NCI-H2227 (cell line): ENCODE measurements at regions not wholly inside any gene's neighbourhood (a gene's known extent, or its start where the extent isn't known, plus 50 kb on each side); places are given as distances from the start of the nearest gene placed in this dataset.

Source experiments
- DNase-seq: peaks from one replicate; lab custom pipeline; 2025; ENCODE audit not compliant: unreplicated experiment; lab: John Stamatoyannopoulos, UW

DNA sequence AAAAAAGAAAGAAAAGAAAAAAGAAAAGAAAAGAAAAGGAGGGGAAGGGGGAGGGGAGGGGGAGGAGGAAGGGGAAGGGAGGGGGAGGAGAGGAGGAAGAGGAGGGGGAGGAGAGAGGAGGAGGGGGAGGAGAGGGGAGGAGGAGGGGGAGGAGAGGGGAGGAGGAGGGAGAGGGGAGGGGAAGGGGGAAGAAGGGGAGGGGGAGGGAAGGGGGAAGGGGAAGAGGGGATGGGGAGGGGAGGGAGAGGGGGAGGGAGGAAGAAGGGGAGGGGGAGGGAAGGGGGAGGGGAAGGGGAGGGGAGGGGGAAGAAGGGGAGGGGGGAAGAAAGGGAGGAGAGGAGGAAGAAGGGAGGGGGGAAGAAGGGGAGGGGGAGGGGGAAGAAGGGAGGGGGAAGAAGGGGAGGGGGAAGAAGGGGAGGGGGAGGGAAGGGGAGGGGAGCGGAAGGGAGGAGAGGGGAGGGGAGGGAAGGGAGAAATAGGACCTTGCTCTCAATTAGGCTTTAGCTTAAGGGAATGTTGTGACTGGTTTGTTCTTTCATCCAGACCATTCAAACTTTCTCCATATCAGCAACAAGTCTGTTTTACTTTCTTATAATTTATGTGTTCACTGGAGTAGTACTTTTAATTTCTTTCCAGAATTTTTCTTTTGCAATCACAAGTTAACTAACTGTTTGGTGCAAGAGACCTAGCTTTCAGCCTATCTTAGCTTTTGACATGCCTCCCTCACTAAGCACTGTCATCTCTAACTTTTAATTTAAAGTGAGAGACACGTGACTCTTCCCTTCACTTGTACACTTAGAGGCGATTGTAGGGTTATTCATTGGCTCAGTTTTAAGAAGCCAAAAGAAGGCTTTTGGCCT is 76.5 kb upstream of the EGLN3 start:
- DNase-seq: no peak

DNA sequence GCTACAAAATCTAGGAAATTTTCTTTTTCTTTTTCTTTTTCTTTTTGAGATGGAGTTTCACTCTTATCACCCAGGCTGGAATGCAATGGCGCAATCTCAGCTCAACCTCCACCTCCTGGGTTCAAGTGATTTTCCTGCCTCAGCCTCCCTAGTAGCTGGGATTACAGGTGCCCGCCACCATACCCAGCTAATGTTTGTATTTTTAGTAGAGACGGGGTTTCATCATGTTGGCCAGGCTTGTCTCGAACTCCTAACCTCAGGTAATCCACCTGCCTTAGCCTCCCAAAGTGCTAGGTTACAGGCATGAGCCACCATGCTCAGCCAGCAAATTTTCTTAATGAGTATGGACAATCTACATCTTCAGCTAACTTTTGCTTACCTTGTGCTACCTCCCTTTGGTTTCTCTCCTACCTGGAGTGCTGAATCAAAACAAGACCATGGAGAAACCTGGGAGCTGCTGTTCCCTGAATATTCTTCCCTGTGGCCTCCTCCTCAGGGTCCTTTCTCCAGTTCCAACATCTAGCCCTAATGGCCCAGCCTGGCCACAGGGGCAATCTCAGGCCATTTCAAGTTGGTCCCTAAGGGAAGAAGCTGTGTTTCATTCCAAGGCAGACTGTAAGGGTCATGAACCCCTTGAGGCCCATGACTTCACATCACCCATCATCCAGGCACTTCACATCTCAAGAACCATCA is 74.6 kb upstream of the EGLN3 start:
- DNase-seq: no peak

DNA sequence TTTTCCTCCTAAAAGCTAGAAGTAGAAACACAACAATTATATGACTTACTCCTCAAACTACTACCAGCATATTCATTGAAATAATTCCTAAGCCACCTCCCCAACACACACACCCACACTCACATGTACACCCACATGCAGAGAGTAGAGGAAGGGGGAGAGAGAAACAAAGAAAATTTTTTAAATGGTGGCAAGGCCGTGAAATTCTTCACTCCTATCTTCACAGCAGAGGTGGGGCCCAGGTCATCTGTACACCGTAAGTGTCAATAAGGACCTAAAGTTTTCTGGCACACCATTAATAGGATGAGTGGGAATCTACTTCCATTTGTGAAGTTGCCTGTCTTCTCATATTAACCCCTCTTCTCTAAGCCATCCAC is 73.9 kb upstream of the EGLN3 start:
- DNase-seq: no peak

DNA sequence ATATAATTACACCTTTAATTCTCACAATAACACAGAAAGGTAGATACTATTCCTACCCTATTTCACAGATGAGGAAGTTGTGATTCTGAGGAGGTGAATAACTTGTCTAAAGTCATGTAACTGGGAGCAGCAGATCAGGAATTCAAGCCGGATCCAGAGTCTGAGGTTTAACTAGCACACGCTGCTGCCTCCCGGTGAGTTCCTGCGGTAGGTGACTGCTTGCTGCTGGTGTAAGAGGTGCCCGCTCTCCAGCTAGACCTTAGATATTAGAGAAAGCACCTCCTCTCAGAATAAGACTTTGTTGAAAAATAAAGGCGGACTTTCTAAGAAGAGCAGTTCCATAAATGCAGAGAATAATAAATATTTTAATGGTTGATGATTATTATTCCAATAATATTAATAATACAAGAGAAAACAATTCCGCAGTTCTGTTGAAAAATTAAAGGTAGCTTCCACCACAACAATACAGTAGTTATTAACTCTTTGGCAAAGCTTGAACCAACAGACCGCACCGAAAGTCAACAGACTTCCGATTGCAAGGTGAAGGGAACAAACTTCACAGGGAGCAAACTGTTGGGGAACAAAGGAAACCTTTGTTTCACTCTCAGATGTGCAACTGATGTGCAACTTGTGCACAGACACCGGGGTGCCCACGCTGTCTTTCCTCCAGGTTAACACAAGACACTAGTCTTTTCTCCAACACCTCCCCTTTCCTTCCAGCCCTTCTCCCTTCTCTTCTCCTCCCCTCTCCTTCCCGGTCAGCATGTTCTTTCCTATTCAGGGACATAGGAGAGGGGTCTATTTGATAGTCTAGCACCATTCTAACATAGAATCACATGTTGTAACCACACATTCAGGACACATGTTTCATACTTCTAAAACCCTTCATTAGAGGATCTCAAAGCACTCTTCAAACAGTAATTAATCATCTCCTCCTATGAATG is 73.2 kb upstream of the EGLN3 start:
- DNase-seq: no peak

DNA sequence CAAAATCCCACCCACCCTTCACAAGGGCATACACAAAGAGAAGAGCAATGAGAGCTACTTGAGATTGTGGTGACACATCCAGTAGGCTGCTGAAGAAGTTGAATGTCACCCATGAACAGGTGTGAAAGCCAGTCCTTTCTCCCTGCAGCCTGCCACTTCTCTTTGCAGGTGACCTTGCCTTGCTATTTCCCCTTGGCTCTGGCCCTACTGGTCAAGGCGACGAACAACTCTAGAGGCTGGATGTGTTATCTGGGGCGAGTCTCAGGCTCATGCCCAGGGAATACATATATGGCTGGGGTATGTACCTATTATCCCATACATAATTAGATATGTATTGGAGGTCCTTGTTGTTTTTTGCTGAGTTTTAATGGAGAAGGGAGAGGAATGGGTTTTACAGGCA is 70.2 kb upstream of the EGLN3 start:
- no peak for DNase-seq

DNA sequence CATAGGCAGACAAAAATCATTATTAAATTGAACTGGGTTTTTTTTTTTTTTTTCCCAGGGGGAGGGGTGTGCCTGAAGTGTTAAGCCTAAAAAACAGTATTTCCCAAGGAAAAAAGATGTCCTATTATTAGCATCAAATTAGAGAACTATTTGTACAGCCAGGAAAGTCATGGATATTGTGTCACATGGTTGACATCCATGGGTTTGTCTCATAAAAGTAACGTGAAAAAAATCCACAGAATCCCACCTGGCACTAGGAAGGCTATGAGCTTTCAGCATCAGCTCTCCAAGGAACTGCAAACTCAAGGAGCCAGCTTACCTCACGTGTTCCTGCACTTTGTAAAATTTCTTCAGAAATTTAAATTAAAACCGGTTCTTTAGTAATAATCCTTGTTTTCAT is 69.1 kb upstream of the EGLN3 start:
- DNase-seq: no peak

DNA sequence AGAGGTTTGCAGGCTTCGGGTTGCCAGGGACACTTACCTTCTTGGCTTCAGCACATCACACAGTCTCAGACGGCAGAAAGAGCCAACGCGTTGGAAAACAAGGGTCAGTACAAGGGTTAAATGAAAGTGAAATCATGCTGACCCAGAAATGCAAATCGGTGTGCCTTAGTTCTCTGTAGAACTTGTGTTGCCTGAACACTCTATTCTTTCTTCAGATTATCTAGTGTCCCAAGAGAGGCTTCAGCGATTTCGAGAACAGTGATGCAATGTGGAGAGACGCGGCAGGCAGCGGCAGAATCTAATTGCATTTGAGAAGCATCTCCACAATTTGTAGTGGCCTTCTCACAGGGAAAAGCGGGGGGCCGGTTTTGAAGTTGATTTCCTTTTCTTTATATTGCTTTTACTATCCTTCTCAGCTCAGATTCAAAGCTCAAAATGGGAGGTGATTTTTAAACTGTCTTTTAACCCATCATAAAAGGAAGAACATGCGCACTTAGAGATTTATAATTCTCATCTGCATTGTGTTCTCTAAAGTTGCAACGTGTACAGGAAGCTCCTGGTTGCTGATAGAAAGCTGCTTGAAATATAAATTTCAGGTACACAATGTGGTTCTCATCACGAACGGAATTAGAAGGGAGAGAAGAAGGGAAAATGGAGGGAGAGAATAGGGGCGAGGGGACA is 67.8 kb upstream of the EGLN3 start:
- peak; percentile 55 for DNase-seq

DNA sequence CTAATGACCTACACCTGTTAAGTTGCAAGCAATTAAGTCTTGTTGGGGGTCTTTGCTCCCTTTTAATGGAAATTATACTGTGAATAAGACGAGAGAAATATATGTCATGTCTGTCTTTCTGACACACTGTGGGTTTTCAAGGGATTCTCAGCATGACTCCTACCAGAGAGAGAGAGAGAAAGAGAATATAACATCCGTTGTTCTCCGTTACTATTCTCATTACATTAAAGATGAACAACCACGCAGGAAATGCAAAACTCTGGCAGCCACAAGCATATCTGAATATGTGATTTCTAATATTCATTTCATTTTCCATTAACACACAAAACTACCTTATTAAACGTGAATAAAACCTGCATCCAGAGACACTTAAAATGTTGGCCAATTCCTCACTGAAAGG is 67.3 kb upstream of the EGLN3 start:
- DNase-seq: no peak

DNA sequence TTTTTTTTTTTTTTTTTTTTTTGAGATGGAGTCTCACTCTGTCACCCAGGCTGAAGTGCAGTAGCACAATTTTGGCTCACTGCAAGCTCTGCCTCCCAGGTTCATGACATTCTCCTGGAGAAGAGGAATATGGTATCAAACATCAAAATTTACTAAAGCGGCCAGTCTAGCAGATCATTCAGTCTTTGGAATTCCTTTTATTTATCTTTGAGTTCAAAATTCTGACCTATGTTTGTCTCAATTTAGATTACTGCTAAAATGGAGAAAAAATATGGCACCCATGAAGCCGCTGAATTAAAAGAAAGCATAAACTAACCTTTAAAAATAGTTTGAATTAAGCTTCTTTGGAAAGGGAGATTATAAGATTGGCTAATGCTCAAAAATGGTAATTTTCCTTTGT is 64.5 kb upstream of the EGLN3 start:
- DNase-seq: no peak

DNA sequence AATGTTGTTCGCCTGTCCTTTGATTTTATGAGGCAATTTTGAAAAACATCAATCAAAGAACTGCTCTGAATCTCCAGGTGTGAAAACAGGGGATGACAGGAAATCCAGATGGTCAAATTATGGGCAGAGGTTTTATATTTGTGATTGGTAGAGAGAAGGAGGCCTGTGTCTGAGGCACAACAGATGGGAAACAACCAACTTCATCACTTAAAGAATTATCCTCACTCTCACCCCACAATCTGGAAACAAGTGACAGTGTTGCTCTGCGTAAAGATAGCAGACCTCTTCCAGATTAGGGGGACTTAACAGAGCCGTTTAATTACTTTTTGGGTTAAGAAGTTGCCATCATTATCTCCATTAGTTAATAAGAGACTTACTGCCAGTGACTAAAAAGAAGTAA is 64.1 kb upstream of the EGLN3 start:
- no peak for DNase-seq

DNA sequence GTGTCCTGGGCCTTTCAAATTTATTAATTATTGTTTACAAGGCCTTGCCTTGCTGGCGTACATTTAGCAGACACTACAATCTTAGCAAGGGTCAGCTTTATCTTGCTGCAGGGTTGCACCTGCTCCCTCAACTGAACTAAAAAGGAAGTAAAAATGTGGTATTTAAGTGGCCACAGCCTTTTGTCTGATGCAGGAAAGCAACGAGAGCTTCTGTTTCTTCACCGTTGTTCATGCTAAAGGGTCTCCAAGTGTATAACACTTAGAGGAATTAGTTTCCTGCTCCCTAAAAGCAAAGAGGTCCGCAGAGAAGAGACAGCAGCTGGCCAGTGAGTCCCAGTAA is 62.8 kb upstream of the EGLN3 start:
- DNase-seq: peak; percentile 54

DNA sequence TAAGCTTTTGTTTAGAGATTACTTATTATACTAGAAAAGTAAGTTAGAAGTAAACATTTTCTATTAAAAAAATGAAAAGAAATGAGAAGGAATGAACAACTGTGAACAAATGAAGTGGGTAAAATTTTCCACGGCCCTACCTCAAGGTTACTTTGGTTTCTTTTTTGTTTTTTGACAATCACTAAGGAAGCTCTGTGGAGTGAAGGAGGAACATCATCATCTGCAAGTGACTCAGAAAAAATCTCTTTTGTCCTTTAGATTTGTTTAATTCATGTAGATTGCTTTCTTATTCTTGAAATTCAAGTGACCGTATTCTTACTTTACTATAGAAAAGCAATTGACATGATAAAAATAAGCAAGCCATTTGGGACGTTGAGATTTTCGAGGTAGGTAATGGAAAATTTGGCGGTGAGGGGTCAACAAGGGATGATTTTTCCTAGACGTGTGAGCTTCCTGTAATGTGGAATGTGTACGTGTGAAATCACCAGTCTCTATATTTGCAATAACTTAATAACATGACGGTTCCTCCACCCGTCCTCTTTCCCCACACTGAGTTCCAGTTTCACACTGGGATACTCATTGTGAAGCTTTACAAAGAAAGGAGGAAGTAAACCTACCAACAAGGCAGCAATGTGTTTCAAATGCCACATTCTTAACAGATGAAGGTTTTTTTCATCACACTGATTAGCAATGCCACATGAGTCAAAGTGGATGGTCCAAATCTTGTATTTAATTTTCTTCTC is 62.3 kb upstream of the EGLN3 start:
- peak; percentile 51 for DNase-seq

DNA sequence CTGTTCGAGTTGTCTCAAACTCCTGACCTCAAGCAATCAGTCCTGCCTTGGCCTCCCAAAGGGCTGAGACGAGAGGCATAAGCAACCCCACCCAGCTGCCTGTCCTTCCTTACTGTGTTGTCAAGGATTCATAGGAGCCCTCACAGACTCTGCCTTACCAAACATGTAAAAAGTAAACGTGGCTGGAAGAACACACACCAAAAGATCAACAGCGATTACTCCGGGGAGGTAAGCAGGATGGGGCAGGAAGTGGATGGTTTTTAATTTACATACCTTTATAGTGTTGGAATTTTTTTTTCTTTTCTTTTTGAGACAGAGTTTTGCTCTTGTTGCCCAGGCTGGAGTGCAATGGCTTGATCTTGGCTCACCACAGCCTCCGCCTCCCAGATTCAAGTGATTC is 61.5 kb upstream of the EGLN3 start:
- DNase-seq: no peak

DNA sequence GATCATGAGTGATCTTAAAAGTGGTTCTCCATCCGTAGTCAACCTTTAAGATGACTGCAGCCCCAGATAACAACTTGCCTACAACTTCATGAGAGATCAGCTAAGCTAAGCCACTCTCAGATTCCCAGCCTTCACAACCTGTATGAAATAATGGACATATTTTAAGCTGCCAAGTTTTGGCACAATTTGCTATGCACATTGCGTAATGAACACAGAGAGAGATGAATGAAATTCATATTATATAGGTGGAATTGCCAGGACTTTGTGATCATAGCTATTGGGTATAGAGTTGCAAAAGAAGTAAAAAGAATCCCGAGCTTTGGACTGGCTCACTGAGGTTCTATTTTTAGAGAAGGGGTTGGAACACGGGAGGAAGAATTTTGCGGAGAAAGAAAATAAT is 59.1 kb upstream of the EGLN3 start:
- DNase-seq: no peak

DNA sequence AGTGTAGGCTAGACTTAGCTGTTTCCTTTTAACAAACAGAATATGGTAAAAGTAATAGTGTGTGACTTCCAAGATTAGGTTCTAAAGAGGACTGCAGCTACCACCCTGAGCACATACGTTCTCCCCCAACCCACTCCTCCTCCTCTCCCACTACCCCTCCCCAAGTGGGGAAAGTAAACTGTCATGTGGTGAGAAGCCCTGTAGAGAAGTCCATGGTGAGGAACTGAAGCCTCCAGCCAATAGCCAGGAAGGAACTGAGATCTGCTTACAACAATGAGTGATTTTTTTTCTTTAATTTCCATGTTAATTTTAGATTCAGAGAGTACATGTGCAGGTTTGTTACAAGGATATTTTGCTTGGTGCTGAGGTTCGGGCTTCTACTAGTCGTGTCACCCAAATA is 57.0 kb upstream of the EGLN3 start:
- no peak for DNase-seq

DNA sequence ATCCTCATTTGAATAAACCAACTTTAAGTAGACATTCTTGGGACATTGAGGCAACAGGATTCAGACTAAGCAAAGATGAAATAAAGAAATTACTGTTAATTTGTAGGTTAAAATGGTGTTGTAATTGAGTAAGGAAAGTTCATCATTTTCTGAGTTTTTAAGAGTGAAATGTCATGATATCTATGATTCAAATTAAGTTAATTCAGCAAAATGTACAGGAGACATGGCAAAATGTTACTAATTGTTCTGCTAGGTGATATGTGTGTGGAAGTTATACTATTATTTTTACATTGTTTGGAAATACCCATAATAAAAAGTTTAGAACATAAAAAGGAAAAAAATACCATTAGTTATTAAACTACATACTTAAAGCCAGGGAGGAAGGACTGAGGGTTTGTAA is 55.0 kb upstream of the EGLN3 start:
- no peak for DNase-seq

DNA sequence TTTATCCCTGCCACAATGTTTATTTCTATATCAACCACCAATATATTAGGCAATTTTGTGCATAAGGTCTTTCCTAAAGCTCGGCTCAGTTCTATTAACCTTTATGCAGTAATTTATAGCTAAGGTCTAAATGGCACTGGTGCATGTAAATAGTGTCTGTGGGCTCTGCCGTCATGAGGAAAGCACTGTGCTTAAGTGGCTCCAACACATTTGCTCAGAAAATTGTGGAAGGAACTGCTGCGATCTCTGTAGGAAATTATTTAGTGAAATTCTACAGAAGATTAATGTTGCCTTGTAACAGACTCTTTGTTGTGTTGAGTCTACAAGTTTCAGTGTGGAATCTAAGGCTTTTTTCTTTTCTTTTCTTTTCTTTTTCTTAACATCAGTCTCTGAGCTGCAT is 54.0 kb upstream of the EGLN3 start:
- no peak for DNase-seq

DNA sequence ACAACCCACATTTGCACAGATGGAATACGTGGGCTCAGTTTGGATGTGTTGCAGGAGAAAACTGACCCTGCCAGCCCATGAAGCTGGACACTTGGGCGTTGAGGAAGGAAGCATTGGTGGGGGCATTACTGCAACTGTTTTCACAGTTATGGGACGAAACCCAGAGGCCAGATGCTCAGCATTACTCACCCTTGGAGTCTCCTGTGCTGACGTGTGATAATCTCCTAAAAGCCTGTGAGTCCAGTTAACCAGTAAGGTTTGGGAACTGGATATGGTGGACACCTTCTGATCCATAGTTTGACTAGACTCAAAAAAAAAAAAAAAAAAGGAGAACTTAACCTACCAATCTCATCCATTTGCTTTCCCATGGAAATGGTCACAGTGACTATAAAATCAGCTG is 52.8 kb upstream of the EGLN3 start:
- no peak for DNase-seq

DNA sequence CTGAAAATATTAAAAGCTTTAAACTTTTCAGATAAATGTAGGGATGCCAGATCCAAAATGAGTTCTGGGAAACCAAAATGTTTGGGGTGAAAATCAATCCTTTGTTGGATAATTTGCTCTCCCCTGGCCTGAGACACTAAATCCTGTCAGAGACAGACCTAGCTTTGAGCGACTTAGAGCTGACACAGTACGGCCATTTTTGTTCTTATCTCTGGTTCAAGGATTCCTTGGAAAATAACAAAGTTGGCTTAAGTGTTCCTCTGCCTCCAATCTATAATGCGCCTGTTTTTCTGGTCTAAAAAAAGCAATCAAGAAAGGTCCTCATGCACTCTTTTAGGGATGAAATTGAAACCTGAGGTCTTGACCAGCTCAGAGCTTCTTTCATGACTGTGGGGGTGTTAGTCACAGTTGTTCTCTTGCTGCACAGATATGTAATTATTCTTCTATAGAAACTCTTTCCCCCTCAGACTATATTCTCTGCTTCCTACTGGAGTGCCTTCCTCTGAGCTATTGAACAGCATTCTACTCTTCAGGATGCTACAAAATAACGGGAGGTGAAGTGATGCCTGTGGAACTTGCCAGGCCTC is 52.3 kb upstream of the EGLN3 start:
- DNase-seq: no peak
